HEK293 (cell line): ENCODE measurements at regions not wholly inside any gene's neighbourhood (a gene's known extent, or its start where the extent isn't known, plus 50 kb on each side); places are given as distances from the start of the nearest gene placed in this dataset.

Source experiments
- CTCF ChIA-PET: fragments of 350-600 bp; formaldehyde crosslinking; extraction: SDS; loops from one replicate; lab custom pipeline; 2021; ENCODE audit warnings: antibody characterized with exemption; lab: Yijun Ruan, JAX
- POLR2A ChIA-PET: fragments of 300-600 bp; formaldehyde crosslinking; extraction: SDS; loops from one replicate; lab custom pipeline; 2020; ENCODE audit warnings: antibody characterized with exemption, inconsistent platforms; lab: Yijun Ruan, JAX
- H3K27ac ChIP-seq: fragments of 200-500 bp; sonication (Bioruptor generic); 2 replicates; pipeline ENCODE4 v1.5.1; 2014; ENCODE audit warnings: low read depth, low read length, control low read depth, inconsistent platforms; ENCODE audit errors: extremely low read depth
- H3K36me3 ChIP-seq, 2 experiments: fragments of 200-500 bp in 1 of 2; sonication (Bioruptor generic) in 1 of 2; 1 replicate in 1 of 2; 2 replicates in 1 of 2; pipeline ENCODE4 v1.5.1; 2014 to 2017; ENCODE audit warnings: inconsistent platforms in 2 of 2, low read length in 2 of 2; ENCODE audit not compliant: control insufficient read depth in 2 of 2, insufficient read depth in 1 of 2
- H3K4me1 ChIP-seq: fragments of 200-500 bp; sonication (Bioruptor generic); 2 replicates; pipeline ENCODE4 v1.5.1; 2014; ENCODE audit warnings: mild to moderate bottlenecking, low read length, inconsistent platforms; ENCODE audit not compliant: control insufficient read depth, insufficient read depth
- H3K4me3 ChIP-seq: 2 replicates; pipeline ENCODE4 v1.5.1; 2011; ENCODE audit warnings: low read depth, mild to moderate bottlenecking, control low read depth, low read length, moderate library complexity
- H3K9me3 ChIP-seq: fragments of 200-500 bp; sonication (Bioruptor generic); 2 replicates; pipeline ENCODE4 v1.5.1; 2014; ENCODE audit warnings: low read depth, low read length, inconsistent platforms; ENCODE audit not compliant: control insufficient read depth, insufficient read depth
- RBAK ChIP-seq: fragments of 450-650 bp; formaldehyde crosslinking; IDR thresholded peaks from 2 replicates; pipeline ENCODE4 v1.5.1; 2016; ENCODE audit warnings: missing biosample characterization, missing genetic modification characterization
- SETDB1 ChIP-seq: IDR thresholded peaks from one replicate; pipeline ENCODE4 v1.6.1; 2017; ENCODE audit warnings: mild to moderate bottlenecking, low read length, moderate library complexity, mixed read lengths; ENCODE audit not compliant: insufficient read length
- SP7 ChIP-seq: fragments of 450-650 bp; formaldehyde crosslinking; IDR thresholded peaks from 2 replicates; pipeline ENCODE4 v1.5.1; 2016; ENCODE audit warnings: missing biosample characterization, missing genetic modification characterization
- TRIM28 ChIP-seq: IDR thresholded peaks from 2 replicates; pipeline ENCODE4 v1.6.1; 2011; ENCODE audit warnings: low read length, control low read depth, borderline replicate concordance
- ZFP41 ChIP-seq: fragments of 450-650 bp; formaldehyde crosslinking; IDR thresholded peaks from 2 replicates; pipeline ENCODE4 v1.5.1; 2016; ENCODE audit warnings: missing biosample characterization, missing genetic modification characterization, borderline replicate concordance
- ZNF175 ChIP-seq: fragments of 450-650 bp; formaldehyde crosslinking; IDR thresholded peaks from 2 replicates; pipeline ENCODE4 v1.5.1; 2016; ENCODE audit warnings: missing biosample characterization, missing genetic modification characterization
- ZNF223 ChIP-seq: fragments of 450-650 bp; formaldehyde crosslinking; IDR thresholded peaks from 2 replicates; pipeline ENCODE4 v1.5.1; 2016; ENCODE audit warnings: missing biosample characterization, missing genetic modification characterization
- ZNF292 ChIP-seq: fragments of 450-650 bp; formaldehyde crosslinking; IDR thresholded peaks from 2 replicates; pipeline ENCODE4 v1.5.1; 2016; ENCODE audit warnings: low read depth, missing biosample characterization, missing genetic modification characterization, borderline replicate concordance
- ZNF302 ChIP-seq: fragments of 450-650 bp; formaldehyde crosslinking; IDR thresholded peaks from 2 replicates; pipeline ENCODE4 v1.5.1; 2016; ENCODE audit warnings: missing biosample characterization, missing genetic modification characterization, low read depth
- ZNF391 ChIP-seq: fragments of 450-650 bp; formaldehyde crosslinking; IDR thresholded peaks from 2 replicates; pipeline ENCODE4 v1.5.1; 2016; ENCODE audit warnings: low read depth, missing biosample characterization, missing genetic modification characterization, borderline replicate concordance
- ZNF544 ChIP-seq: fragments of 450-650 bp; formaldehyde crosslinking; IDR thresholded peaks from 2 replicates; pipeline ENCODE4 v1.5.0; 2017; ENCODE audit warnings: missing biosample characterization, missing genetic modification characterization
- ZNF626 ChIP-seq: fragments of 450-650 bp; sonication (Bioruptor Pico); formaldehyde crosslinking; IDR thresholded peaks from 2 replicates; pipeline ENCODE4 v1.5.1; 2018; ENCODE audit warnings: missing biosample characterization, missing genetic modification characterization, inconsistent platforms
- ZNF670 ChIP-seq: fragments of 450-650 bp; formaldehyde crosslinking; IDR thresholded peaks from 2 replicates; pipeline ENCODE4 v1.5.1; 2016; ENCODE audit warnings: missing biosample characterization, missing genetic modification characterization, low read depth
- TF ChIP-seq, protein P1 (sequence below): fragments of 450-650 bp; formaldehyde crosslinking; IDR thresholded peaks from 2 replicates; pipeline ENCODE4 v1.5.1; 2016; ENCODE audit warnings: missing biosample characterization, missing genetic modification characterization
- TF ChIP-seq, protein P2 (sequence below): fragments of 450-650 bp; formaldehyde crosslinking; IDR thresholded peaks from 2 replicates; pipeline ENCODE4 v1.5.1; 2016; ENCODE audit warnings: missing biosample characterization, missing genetic modification characterization, low read depth
- TF ChIP-seq, protein P3 (sequence below): fragments of 450-650 bp; formaldehyde crosslinking; IDR thresholded peaks from 2 replicates; pipeline ENCODE4 v1.5.1; 2016; ENCODE audit warnings: missing biosample characterization, missing genetic modification characterization
- TF ChIP-seq, protein P4 (sequence below): IDR thresholded peaks from 2 replicates; pipeline ENCODE4 v1.6.1; 2011; ENCODE audit warnings: mild to moderate bottlenecking, low read depth, low read length, borderline replicate concordance
- TF ChIP-seq, protein P5 (sequence below): fragments of 450-650 bp; formaldehyde crosslinking; conservative IDR thresholded peaks from 2 replicates; pipeline ENCODE4 v1.5.1; 2016; ENCODE audit warnings: low read depth, missing biosample characterization, missing genetic modification characterization

DNA sequence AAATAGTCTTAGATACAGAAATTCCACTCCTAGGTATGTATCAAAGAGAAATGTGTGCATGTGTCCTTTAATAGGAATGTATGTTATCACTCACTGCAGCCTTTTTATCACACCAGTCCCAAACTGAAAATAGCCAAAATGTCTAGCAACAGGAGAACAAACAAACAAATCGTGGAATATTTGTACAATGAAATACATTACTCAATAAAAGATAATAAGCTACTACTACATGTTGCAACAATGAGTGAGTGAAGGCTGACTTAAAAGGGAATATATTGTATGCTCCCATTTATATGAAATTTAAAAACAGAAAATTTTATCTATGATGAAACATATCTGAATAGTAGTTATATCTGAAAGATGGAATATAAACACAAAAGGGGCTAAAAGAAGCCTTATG is 212.1 kb upstream of the PLD5 start:
- H3K4me3 ChIP-seq = no peak overlapping the region
- CTCF ChIA-PET = interaction anchor here (0.6 kb wide), 1 partner anchor 8 kb away, joined by 4 read pairs; no protein-coding TSS in a partner anchor
- H3K36me3 ChIP-seq = no peaks in the 10 kb centered on the region
- no peaks in the 10 kb centered on the region for H3K4me1 ChIP-seq
- no peaks in the 10 kb centered on the region for H3K9me3 ChIP-seq
- TF ChIP-seq, protein P1, sequence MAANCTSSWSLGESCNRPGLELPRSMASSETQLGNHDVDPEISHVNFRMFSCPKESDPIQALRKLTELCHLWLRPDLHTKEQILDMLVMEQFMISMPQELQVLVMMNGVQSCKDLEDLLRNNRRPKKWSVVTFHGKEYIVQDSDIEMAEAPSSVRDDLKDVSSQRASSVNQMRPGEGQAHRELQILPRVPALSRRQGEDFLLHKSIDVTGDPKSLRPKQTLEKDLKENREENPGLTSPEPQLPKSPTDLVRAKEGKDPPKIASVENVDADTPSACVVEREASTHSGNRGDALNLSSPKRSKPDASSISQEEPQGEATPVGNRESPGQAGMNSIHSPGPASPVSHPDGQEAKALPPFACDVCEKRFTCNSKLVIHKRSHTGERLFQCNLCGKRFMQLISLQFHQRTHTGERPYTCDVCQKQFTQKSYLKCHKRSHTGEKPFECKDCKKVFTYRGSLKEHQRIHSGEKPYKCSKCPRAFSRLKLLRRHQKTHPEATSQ (tag by site-specific recombination) = no peak
- TF ChIP-seq, all 188 proteins: peak for 0
- H3K27ac ChIP-seq = no peak overlapping the region
- POLR2A ChIA-PET = no interaction called here

DNA sequence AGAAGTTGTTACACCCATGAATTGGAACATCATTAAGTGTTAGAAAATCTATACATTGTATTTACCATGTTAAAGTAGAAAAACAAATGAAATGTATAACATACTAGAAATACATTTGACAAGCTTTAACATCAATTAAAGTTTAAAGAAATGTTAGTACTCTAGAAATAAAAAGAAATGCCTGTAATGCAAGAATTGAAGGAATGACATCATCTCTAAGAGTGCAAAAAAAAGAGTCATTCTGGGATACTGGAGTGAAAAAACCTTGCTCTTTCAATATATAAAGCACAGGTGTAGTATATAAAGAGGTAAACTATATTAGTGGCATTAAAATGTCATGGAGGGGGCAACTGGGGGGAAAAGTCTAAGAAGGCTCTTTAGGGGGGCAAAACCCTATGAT is 210.8 kb upstream of the PLD5 start:
- ChIA-PET CTCF (interaction anchor here (0.6 kb wide), 1 partner anchor 47 kb away, joined by 3 read pairs; no protein-coding TSS in a partner anchor), POLR2A (no interaction called here)
- Histone ChIP-seq H3K36me3 (no peaks in the 10 kb centered on the region), H3K27ac (no peak overlapping the region), H3K4me3 (no peak overlapping the region)
- TF ChIP-seq, protein P2, sequence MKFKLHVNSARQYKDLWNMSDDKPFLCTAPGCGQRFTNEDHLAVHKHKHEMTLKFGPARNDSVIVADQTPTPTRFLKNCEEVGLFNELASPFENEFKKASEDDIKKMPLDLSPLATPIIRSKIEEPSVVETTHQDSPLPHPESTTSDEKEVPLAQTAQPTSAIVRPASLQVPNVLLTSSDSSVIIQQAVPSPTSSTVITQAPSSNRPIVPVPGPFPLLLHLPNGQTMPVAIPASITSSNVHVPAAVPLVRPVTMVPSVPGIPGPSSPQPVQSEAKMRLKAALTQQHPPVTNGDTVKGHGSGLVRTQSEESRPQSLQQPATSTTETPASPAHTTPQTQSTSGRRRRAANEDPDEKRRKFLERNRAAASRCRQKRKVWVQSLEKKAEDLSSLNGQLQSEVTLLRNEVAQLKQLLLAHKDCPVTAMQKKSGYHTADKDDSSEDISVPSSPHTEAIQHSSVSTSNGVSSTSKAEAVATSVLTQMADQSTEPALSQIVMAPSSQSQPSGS = peak; percentile 71
- TF ChIP-seq, protein P3, sequence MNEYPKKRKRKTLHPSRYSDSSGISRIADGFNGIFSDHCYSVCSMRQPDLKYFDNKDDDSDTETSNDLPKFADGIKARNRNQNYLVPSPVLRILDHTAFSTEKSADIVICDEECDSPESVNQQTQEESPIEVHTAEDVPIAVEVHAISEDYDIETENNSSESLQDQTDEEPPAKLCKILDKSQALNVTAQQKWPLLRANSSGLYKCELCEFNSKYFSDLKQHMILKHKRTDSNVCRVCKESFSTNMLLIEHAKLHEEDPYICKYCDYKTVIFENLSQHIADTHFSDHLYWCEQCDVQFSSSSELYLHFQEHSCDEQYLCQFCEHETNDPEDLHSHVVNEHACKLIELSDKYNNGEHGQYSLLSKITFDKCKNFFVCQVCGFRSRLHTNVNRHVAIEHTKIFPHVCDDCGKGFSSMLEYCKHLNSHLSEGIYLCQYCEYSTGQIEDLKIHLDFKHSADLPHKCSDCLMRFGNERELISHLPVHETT (tag by site-specific recombination) = no peak
- TF ChIP-seq, all 188 proteins: peak for 1
- no peaks in the 10 kb centered on the region for H3K9me3 ChIP-seq
- no peaks in the 10 kb centered on the region for H3K4me1 ChIP-seq

DNA sequence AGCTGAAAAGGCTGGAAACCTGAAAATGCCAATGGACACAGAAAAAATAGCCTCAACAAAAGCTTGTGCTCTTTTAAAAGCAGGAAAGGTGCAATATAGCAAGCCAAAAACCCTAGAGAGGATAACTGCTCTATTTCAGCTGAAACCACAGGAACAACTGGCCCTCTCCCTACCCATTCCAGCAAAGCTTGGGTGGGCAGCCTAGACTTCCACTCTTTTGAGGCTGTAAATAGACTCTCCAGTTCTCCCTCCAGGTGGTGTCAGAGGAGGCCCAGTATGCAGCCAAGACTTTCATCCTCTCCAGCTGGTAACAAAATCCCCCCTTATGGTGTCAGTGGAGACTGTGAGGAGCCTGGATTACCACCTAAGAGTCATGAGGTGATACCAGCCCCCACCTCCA is 206.9 kb upstream of the PLD5 start:
- Histone ChIP-seq H3K27ac (no peak overlapping the region), H3K4me1 (no peaks in the 10 kb centered on the region), H3K36me3 (no peaks in the 10 kb centered on the region), H3K4me3 (no peak overlapping the region), H3K9me3 (no peaks in the 10 kb centered on the region)
- ChIA-PET POLR2A (no interaction called here), CTCF (no interaction called here)
- TF ChIP-seq ZFP41 (tag by site-specific recombination) (no peak), ZNF626 (tag by site-specific recombination) (no peak), ZNF175 (no peak), ZNF223 (tag by site-specific recombination) (no peak)

DNA sequence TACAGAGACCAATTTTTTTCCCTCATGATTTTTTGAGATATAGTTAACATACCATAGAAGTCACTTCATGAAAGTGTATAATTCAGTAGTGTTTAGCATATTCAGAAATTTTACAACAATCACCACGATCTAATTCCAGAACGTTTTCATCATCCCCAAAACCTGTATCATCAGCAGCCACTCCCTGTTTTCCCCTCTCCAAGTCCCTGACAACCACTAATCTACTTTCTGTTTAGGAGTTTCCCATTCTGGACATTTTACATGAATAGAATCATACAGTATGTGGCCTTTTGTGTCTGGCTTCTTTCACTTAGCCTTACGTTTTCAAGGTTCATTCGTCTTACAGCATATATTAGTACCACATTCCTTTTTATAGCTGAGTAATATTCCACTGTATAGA is 204.2 kb upstream of the PLD5 start:
- POLR2A ChIA-PET = no interaction called here

More for the DNA sequence above, 204.2 kb upstream of the PLD5 start:
- CTCF ChIA-PET = interaction anchor here (0.7 kb wide), 1 partner anchor 8 kb away, joined by 4 read pairs; no protein-coding TSS in a partner anchor
- no peak overlapping the region for H3K27ac ChIP-seq
- H3K9me3 ChIP-seq = no peaks in the 10 kb centered on the region
- no peaks in the 10 kb centered on the region for H3K4me1 ChIP-seq
- no peaks in the 10 kb centered on the region for H3K36me3 ChIP-seq
- no peak overlapping the region for H3K4me3 ChIP-seq
- TF ChIP-seq RBAK (no peak), ZNF670 (no peak), SP7 (tag by site-specific recombination) (no peak), TRIM28 (no peak), SETDB1 (no peak), ZNF292 (no peak), ZNF544 (no peak), ZNF391 (tag by site-specific recombination) (no peak), ZNF302 (tag by site-specific recombination) (no peak)
- TF ChIP-seq, protein P4, sequence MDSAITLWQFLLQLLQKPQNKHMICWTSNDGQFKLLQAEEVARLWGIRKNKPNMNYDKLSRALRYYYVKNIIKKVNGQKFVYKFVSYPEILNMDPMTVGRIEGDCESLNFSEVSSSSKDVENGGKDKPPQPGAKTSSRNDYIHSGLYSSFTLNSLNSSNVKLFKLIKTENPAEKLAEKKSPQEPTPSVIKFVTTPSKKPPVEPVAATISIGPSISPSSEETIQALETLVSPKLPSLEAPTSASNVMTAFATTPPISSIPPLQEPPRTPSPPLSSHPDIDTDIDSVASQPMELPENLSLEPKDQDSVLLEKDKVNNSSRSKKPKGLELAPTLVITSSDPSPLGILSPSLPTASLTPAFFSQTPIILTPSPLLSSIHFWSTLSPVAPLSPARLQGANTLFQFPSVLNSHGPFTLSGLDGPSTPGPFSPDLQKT = no peak
- TF ChIP-seq, protein P5, sequence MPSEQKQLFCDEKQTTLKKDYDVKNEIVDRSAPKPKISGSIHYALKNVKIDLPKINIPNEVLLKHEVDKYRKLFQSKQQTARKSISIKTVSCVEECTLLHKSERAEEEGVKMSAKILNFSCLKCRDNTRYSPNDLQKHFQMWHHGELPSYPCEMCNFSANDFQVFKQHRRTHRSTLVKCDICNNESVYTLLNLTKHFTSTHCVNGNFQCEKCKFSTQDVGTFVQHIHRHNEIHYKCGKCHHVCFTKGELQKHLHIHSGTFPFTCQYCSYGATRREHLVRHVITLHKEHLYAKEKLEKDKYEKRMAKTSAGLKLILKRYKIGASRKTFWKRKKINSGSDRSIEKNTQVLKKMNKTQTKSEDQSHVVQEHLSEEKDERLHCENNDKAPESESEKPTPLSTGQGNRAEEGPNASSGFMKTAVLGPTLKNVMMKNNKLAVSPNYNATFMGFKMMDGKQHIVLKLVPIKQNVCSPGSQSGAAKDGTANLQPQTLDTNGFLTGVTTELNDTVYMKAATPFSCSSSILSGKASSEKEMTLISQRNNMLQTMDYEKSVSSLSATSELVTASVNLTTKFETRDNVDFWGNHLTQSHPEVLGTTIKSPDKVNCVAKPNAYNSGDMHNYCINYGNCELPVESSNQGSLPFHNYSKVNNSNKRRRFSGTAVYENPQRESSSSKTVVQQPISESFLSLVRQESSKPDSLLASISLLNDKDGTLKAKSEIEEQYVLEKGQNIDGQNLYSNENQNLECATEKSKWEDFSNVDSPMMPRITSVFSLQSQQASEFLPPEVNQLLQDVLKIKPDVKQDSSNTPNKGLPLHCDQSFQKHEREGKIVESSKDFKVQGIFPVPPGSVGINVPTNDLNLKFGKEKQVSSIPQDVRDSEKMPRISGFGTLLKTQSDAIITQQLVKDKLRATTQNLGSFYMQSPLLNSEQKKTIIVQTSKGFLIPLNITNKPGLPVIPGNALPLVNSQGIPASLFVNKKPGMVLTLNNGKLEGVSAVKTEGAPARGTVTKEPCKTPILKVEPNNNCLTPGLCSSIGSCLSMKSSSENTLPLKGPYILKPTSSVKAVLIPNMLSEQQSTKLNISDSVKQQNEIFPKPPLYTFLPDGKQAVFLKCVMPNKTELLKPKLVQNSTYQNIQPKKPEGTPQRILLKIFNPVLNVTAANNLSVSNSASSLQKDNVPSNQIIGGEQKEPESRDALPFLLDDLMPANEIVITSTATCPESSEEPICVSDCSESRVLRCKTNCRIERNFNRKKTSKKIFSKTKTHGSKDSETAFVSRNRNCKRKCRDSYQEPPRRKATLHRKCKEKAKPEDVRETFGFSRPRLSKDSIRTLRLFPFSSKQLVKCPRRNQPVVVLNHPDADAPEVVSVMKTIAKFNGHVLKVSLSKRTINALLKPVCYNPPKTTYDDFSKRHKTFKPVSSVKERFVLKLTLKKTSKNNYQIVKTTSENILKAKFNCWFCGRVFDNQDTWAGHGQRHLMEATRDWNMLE (tag by site-specific recombination) = no peak
